ENCODE measurements at regions not wholly inside any gene's neighbourhood (a gene's known extent, or its start where the extent isn't known, plus 50 kb on each side); places are given as distances from the start of the nearest gene placed in this dataset.

DNA sequence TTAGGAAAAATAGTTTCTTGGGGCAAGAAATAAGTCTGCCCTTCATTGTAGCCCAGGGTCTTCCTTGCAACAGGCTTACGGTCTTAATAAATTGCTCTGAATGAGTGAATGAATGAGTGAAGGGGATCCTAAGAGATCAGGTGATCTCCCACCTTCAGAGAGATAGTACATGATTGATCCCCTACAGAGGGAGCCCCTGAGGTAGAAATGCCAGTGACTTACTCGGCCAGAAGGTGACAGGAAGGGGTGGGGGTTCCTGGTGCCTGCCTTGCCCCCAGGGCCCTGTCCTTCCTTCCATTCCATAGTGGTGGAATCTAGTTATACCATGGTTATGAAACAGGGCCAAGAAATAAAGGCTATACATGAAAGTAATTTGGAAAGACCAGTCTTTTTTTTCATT, 215.3 kb upstream of the SSTR4 start:
- TF ChIP-seq STAT1 (conservative IDR thresholded peaks at IDR 0.05) = no peak
- TF ChIP-seq, protein P1, sequence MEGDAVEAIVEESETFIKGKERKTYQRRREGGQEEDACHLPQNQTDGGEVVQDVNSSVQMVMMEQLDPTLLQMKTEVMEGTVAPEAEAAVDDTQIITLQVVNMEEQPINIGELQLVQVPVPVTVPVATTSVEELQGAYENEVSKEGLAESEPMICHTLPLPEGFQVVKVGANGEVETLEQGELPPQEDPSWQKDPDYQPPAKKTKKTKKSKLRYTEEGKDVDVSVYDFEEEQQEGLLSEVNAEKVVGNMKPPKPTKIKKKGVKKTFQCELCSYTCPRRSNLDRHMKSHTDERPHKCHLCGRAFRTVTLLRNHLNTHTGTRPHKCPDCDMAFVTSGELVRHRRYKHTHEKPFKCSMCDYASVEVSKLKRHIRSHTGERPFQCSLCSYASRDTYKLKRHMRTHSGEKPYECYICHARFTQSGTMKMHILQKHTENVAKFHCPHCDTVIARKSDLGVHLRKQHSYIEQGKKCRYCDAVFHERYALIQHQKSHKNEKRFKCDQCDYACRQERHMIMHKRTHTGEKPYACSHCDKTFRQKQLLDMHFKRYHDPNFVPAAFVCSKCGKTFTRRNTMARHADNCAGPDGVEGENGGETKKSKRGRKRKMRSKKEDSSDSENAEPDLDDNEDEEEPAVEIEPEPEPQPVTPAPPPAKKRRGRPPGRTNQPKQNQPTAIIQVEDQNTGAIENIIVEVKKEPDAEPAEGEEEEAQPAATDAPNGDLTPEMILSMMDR (IDR thresholded peaks at IDR 0.05 in 2 of 3, conservative IDR thresholded peaks at IDR 0.05 in 1 of 3; ENCODE audit: control insufficient read depth in 2 of 3, extremely low read depth in 1 of 3, insufficient read depth in 1 of 3, low read depth in 3 of 3, low read length in 3 of 3) = no peak
- no peak for TF ChIP-seq KAT2A (conservative IDR thresholded peaks at IDR 0.05; ENCODE audit: control insufficient read depth, low read depth, low read length)

Data from GM12878 (cell line).